HCT116 (cell line): ENCODE measurements at regions not wholly inside any gene's neighbourhood (a gene's known extent, or its start where the extent isn't known, plus 50 kb on each side); places are given as distances from the start of the nearest gene placed in this dataset.

Source experiments
- CEBPB ChIP-seq: IDR thresholded peaks from 2 replicates; pipeline ENCODE4 v1.6.1; 2012; ENCODE audit warnings: low read depth
- CTCF ChIP-seq, 3 experiments: fragments of 200-600 bp in 1 of 3; sonication (generic) in 1 of 3; IDR thresholded peaks in 2 of 3; conservative IDR thresholded peaks in 1 of 3; 2 replicates each; pipeline ENCODE4 v1.5.1; 2012 to 2017; ENCODE audit warnings: low read depth in 2 of 3, low read length in 2 of 3, antibody characterized with exemption in 1 of 3, borderline replicate concordance in 1 of 3, control low read depth in 1 of 3, mild to moderate bottlenecking in 1 of 3, mixed read lengths in 1 of 3, mixed run types in 1 of 3, moderate library complexity in 1 of 3; ENCODE audit not compliant: insufficient read depth in 1 of 3
- EZH2 ChIP-seq: fragments of 200-600 bp; sonication (generic); IDR thresholded peaks from 2 replicates; pipeline ENCODE4 v1.6.1; 2017; ENCODE audit warnings: antibody characterized with exemption, mixed run types
- MAX ChIP-seq: IDR thresholded peaks from 2 replicates; pipeline ENCODE4 v1.6.1; 2012
- POLR2A ChIP-seq: IDR thresholded peaks from 2 replicates; pipeline ENCODE4 v1.7.0; 2011; ENCODE audit warnings: borderline replicate concordance; ENCODE audit not compliant: insufficient read depth, insufficient read length; ENCODE audit errors: extremely low read depth
- POLR2AphosphoS5 ChIP-seq: IDR thresholded peaks from 2 replicates; pipeline ENCODE4 v1.6.1; 2011; ENCODE audit warnings: mild to moderate bottlenecking, low read depth, low read length, moderate library complexity
- SRF ChIP-seq: IDR thresholded peaks from 2 replicates; pipeline ENCODE4 v1.6.1; 2012; ENCODE audit warnings: low read depth
- ZBTB33 ChIP-seq: IDR thresholded peaks from 2 replicates; pipeline ENCODE4 v1.6.1; 2011; ENCODE audit warnings: mild to moderate bottlenecking, low read length, moderate library complexity; ENCODE audit not compliant: insufficient replicate concordance; ENCODE audit errors: extremely low read depth

- TF ChIP-seq CTCF (IDR thresholded peaks at IDR 0.05 in 2 of 3, conservative IDR thresholded peaks at IDR 0.05 in 1 of 3; ENCODE audit: borderline replicate concordance in 1 of 3, insufficient read depth in 1 of 3, low read depth in 2 of 3, low read length in 2 of 3) (no peak), ZBTB33 (no peak), CEBPB (no peak), SRF (no peak), MAX (no peak), POLR2AphosphoS5 (no peak), EZH2 (no peak), POLR2A (no peak)
Observed at GRCh38 chr3:171982828-171983227, 56.5 kb upstream of the FNDC3B start.
